Hepatocyte (in vitro differentiated cells): ENCODE measurements at regions not wholly inside any gene's neighbourhood (a gene's known extent, or its start where the extent isn't known, plus 50 kb on each side); places are given as distances from the start of the nearest gene placed in this dataset.

Experiments used
- CTCF ChIP-seq: fragments of 200-600 bp; sonication (generic); IDR thresholded peaks from 2 replicates; pipeline ENCODE4 v1.5.1; 2016; ENCODE audit warnings: antibody characterized with exemption, mild to moderate bottlenecking; ENCODE audit not compliant: poor library complexity
- EZH2 ChIP-seq: fragments of 200-600 bp; sonication (generic); IDR thresholded peaks from 2 replicates; pipeline ENCODE4 v1.6.1; 2016; ENCODE audit warnings: antibody characterized with exemption, mild to moderate bottlenecking, borderline replicate concordance
- EZH2phosphoT487 ChIP-seq: fragments of 200-600 bp; sonication (generic); IDR thresholded peaks from one replicate; pipeline ENCODE4 v1.6.1; 2018; ENCODE audit warnings: antibody characterized with exemption, mild to moderate bottlenecking, low read depth, moderate library complexity; ENCODE audit not compliant: unreplicated experiment, severe bottlenecking

DNA sequence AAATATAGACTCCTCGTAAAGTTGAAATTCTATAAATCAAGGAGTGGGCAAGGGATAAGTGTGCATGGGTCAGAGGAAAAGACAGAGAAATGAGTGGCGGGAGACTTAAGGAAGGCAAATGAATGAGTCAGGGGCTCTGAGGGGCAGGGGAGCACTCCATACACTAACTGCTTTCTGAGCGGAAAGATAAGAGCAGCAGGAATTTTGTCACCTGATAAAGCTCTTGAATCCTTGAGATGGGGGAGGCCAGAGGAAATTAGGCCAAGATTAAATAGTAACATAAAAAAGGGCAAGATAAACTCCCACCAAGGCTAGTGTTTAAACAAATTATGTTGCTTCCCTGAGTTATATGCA, 191.0 kb upstream of the S1PR3 start:
- TF ChIP-seq EZH2phosphoT487 (no peak), CTCF (no peak), EZH2 (no peak)
